SU-DHL-6 (cell line): ENCODE measurements at regions not wholly inside any gene's neighbourhood (a gene's known extent, or its start where the extent isn't known, plus 50 kb on each side); places are given as distances from the start of the nearest gene placed in this dataset.

Source experiments
- H2AFZ ChIP-seq: fragments of 200-600 bp; sonication (generic); 2 replicates; pipeline ENCODE4 v1.6.1; 2014; ENCODE audit warnings: low read depth, mild to moderate bottlenecking, moderate library complexity, mixed read lengths, antibody characterized with exemption, low read length; ENCODE audit not compliant: severe bottlenecking
- H3F3A ChIP-seq: fragments of 200-600 bp; shearing (Covaris generic); 2 replicates; pipeline ENCODE4 v1.6.0; 2016; ENCODE audit warnings: antibody characterized with exemption, mild to moderate bottlenecking; ENCODE audit not compliant: insufficient read depth
- H3K27ac ChIP-seq: fragments of 200-600 bp; sonication (generic); 2 replicates; pipeline ENCODE4 v1.5.1; 2016; ENCODE audit warnings: low read depth, mild to moderate bottlenecking, low read length, moderate library complexity, mixed read lengths
- H3K27me3 ChIP-seq: fragments of 200-600 bp; sonication (generic), shearing (Covaris generic); 2 replicates; pipeline ENCODE4 v1.6.0; 2014; ENCODE audit warnings: mild to moderate bottlenecking, low read length
- H3K36me3 ChIP-seq: fragments of 200-600 bp; sonication (generic); 2 replicates; pipeline ENCODE4 v1.6.1; 2014; ENCODE audit warnings: mild to moderate bottlenecking, low read length, mixed read lengths
- H3K4me2 ChIP-seq: fragments of 300-600, 200-600 bp; shearing (Covaris generic), sonication (generic); 2 replicates; pipeline ENCODE4 v1.6.0; 2014; ENCODE audit warnings: low read length, low read depth, mild to moderate bottlenecking; ENCODE audit not compliant: poor library complexity, severe bottlenecking
- H3K4me3 ChIP-seq: fragments of 200-600 bp; sonication (generic); 2 replicates; pipeline ENCODE4 v1.5.1; 2014; ENCODE audit warnings: antibody characterized with exemption, low read length, mild to moderate bottlenecking, mixed read lengths; ENCODE audit not compliant: insufficient read depth, poor library complexity, severe bottlenecking
- H3K79me2 ChIP-seq: fragments of 200-600 bp; sonication (generic); 2 replicates; pipeline ENCODE4 v1.6.1; 2014; ENCODE audit warnings: mild to moderate bottlenecking, low read length, moderate library complexity; ENCODE audit not compliant: insufficient read depth
- H3K9ac ChIP-seq: fragments of 200-600 bp; sonication (generic); 2 replicates; pipeline ENCODE4 v1.7.0; 2014; ENCODE audit warnings: mild to moderate bottlenecking, low read length
- H3K9me2 ChIP-seq: fragments of 200-600 bp; sonication (generic); replicated peaks from 2 replicates; pipeline ENCODE4 v1.6.1; 2014; ENCODE audit warnings: low read length; ENCODE audit not compliant: insufficient read depth
- H3K9me3 ChIP-seq: fragments of 200-600 bp; sonication (generic); 2 replicates; pipeline ENCODE4 v1.6.1; 2014; ENCODE audit warnings: low read length, mixed read lengths; ENCODE audit not compliant: insufficient read depth
- H4K20me1 ChIP-seq: fragments of 200-600 bp; sonication (generic); 2 replicates; pipeline ENCODE4 v1.6.1; 2014; ENCODE audit warnings: low read depth, mild to moderate bottlenecking, antibody characterized with exemption, low read length, moderate library complexity, mixed read lengths
- EZH2phosphoT487 ChIP-seq: fragments of 200-600 bp; sonication (generic), shearing (Covaris generic); conservative IDR thresholded peaks from 2 replicates; pipeline ENCODE4 v1.6.1; 2018; ENCODE audit warnings: mild to moderate bottlenecking, antibody characterized with exemption, low read length, moderate library complexity, mixed read lengths
- TF ChIP-seq, protein P1 (sequence below): fragments of 200-600 bp; sonication (generic); IDR thresholded peaks from one replicate; pipeline ENCODE4 v1.5.1; 2017; ENCODE audit warnings: antibody characterized with exemption, mild to moderate bottlenecking, low read length, moderate library complexity; ENCODE audit not compliant: insufficient read depth, poor library complexity, severe bottlenecking

DNA sequence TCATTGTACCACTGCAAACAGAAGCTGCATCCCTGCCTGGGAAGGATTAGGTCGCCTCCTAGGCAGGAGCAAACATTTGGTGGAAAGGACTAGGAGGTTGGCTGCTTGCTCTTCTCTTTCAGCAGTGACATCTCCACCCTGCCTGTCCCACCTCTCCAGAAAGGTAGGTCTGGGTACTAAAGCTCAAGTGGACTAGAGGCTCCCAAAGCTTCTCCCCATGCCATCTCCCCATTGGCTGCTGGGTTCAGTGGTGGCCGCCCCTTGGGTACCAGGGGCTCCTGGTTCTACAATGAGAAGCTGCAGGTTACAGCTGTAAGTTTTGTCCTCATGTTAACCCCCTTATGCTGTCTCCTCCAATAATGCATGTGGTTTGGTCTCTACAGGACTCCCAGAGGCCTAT lies 180.7 kb upstream of the MKI67 start:
- Histone ChIP-seq H3F3A (no peaks in the 10 kb centered on the region), H3K4me3 (no peak overlapping the region), H3K36me3 (no peaks in the 10 kb centered on the region), H4K20me1 (no peaks in the 10 kb centered on the region), H3K9ac (no peak overlapping the region), H2AFZ (no peak overlapping the region), H3K79me2 (no peaks in the 10 kb centered on the region), H3K4me2 (no peak overlapping the region), H3K27ac (no peak overlapping the region), H3K9me3 (no peaks in the 10 kb centered on the region), H3K9me2 (no peaks in the 10 kb centered on the region), H3K27me3 (no peaks in the 10 kb centered on the region)
- TF ChIP-seq, protein P1, sequence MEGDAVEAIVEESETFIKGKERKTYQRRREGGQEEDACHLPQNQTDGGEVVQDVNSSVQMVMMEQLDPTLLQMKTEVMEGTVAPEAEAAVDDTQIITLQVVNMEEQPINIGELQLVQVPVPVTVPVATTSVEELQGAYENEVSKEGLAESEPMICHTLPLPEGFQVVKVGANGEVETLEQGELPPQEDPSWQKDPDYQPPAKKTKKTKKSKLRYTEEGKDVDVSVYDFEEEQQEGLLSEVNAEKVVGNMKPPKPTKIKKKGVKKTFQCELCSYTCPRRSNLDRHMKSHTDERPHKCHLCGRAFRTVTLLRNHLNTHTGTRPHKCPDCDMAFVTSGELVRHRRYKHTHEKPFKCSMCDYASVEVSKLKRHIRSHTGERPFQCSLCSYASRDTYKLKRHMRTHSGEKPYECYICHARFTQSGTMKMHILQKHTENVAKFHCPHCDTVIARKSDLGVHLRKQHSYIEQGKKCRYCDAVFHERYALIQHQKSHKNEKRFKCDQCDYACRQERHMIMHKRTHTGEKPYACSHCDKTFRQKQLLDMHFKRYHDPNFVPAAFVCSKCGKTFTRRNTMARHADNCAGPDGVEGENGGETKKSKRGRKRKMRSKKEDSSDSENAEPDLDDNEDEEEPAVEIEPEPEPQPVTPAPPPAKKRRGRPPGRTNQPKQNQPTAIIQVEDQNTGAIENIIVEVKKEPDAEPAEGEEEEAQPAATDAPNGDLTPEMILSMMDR: no peak
- TF ChIP-seq EZH2phosphoT487: no peak

DNA sequence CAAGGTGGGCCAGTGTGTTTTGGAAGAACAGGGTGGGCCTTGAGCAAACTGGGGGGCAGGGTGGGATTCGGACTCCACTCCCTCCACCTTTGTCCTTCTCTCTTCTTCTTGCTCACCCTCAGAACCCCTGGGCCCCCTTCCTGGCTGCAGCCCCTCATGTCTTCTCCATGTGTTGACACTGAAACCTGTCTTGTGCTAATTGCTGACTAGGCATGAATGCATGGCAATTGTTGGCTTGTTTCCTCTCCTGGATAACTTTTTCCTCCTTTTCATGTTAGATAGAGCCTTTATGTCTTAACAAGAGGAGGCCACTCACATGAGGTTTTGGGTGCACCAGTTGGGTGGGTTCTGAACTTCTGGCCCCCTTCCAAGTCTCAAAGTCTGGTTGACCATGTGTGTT lies 181.6 kb upstream of the MKI67 start:
- Histone ChIP-seq H3K36me3 (no peaks in the 10 kb centered on the region), H3K27me3 (no peaks in the 10 kb centered on the region), H3K79me2 (no peaks in the 10 kb centered on the region), H3K27ac (no peak overlapping the region), H2AFZ (no peak overlapping the region), H3F3A (no peaks in the 10 kb centered on the region), H3K4me2 (no peak overlapping the region), H3K9ac (no peak overlapping the region), H3K9me2 (no peaks in the 10 kb centered on the region), H3K4me3 (no peak overlapping the region), H4K20me1 (no peaks in the 10 kb centered on the region), H3K9me3 (no peaks in the 10 kb centered on the region)
- TF ChIP-seq EZH2phosphoT487: no peak
- TF ChIP-seq, protein P1: no peak

DNA sequence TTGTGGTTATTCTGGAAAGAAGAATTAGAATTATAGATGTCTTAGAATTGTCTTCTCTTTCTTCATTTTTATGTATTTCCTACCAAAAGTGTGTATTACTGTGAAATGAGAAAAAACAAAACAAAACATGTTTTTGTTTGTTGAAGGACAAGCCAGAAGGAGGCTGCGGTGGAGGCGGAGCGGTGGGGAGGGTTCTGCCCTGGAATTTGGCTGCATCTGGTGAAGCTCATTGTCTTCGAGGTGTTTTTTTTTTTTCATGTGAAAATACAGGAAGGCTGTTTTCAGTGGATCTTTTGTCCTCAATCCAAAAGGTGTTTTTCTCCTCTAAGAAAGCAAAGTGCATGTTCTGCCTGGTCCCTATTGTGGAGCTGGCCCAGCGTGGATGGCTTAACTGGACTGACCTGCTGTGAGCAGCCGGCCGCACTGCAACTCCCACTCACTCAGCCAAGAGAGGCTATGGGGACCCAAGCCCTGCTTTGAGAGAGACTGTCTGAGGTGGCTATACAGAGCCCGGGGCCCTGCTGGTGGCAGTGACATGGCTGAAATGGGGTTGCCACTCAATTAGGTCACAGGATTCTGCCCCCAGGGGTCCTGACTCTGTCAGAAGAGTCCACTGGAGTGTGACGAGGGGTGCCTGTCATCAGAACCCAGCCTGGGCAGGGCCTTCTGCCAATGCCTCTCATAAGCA lies 184.9 kb upstream of the MKI67 start:
- H3F3A ChIP-seq: no peaks in the 10 kb centered on the region
- no peaks in the 10 kb centered on the region for H3K9me2 ChIP-seq
- TF ChIP-seq, protein P1: no peak
- no peak for TF ChIP-seq EZH2phosphoT487
- no peaks in the 10 kb centered on the region for H3K9me3 ChIP-seq
- H3K27me3 ChIP-seq: no peaks in the 10 kb centered on the region
- H3K4me2 ChIP-seq: no peak overlapping the region
- H2AFZ ChIP-seq: no peak overlapping the region
- no peaks in the 10 kb centered on the region for H3K79me2 ChIP-seq
- H3K36me3 ChIP-seq: no peaks in the 10 kb centered on the region
- no peak overlapping the region for H3K9ac ChIP-seq
- H3K4me3 ChIP-seq: no peak overlapping the region
- no peak overlapping the region for H3K27ac ChIP-seq
- no peaks in the 10 kb centered on the region for H4K20me1 ChIP-seq
